IMR-90 (cell line): ENCODE measurements at regions not wholly inside any gene's neighbourhood (a gene's known extent, or its start where the extent isn't known, plus 50 kb on each side); places are given as distances from the start of the nearest gene placed in this dataset.

ENCODE experiments used
- ATAC-seq: fragments of 200-7000 bp; cut with Tn5 transposase; 2 replicates; pipeline ENCODE4 v1.9.1; 2020; ENCODE audit warnings: low read depth, mild to moderate bottlenecking, moderate library complexity
- BruUV-seq: library from RNA; stranded (reverse); fragments of 400-500 nt; replicated peaks from 2 replicates; lab custom pipeline; 2021; lab: Mats Ljungman, UMichigan
- CTCF ChIA-PET: fragments of 300-600 bp; formaldehyde crosslinking; extraction: SDS; loops from one replicate; lab custom pipeline; 2021; ENCODE audit warnings: antibody characterized with exemption; lab: Yijun Ruan, JAX
- POLR2A ChIA-PET: fragments of 300-600 bp; sonication (Branson Sonifier 250); formaldehyde crosslinking; loops from one replicate; lab custom pipeline; 2022; ENCODE audit warnings: antibody characterized with exemption; ENCODE audit not compliant: unreplicated experiment; lab: Charles Lee
- DNase-seq: peaks from one replicate; pipeline ENCODE4 v3.0.0; 2013
- H2AFZ ChIP-seq: replicated peaks from 2 replicates; pipeline ENCODE3; 2013; ENCODE audit warnings: low read length, mild to moderate bottlenecking; ENCODE audit not compliant: poor library complexity
- H2AK5ac ChIP-seq: 2 replicates; pipeline ENCODE4 v1.6.1; 2013; ENCODE audit warnings: low read depth, low read length, inconsistent platforms
- H2AK9ac ChIP-seq: replicated peaks from 2 replicates; pipeline ENCODE3; 2013; ENCODE audit warnings: mild to moderate bottlenecking, low read depth, low read length, moderate library complexity; ENCODE audit not compliant: poor library complexity
- H2BK120ac ChIP-seq: 2 replicates; pipeline ENCODE4 v1.6.1; 2013; ENCODE audit warnings: low read depth, low read length, inconsistent platforms
- H2BK15ac ChIP-seq: 3 replicates; pipeline ENCODE4 v1.6.1; 2013; ENCODE audit warnings: low read depth, low read length, inconsistent platforms
- H2BK20ac ChIP-seq: 2 replicates; pipeline ENCODE4 v1.6.1; 2013; ENCODE audit warnings: low read depth, mild to moderate bottlenecking, inconsistent platforms, low read length, moderate library complexity
- H2BK5ac ChIP-seq: 2 replicates; pipeline ENCODE4 v1.6.1; 2013; ENCODE audit warnings: mild to moderate bottlenecking, low read depth, low read length, inconsistent platforms; ENCODE audit not compliant: poor library complexity, severe bottlenecking
- H3K14ac ChIP-seq: replicated peaks from 2 replicates; pipeline ENCODE4 v1.6.1; 2013; ENCODE audit warnings: low read depth, low read length, inconsistent platforms
- H3K18ac ChIP-seq: 2 replicates; pipeline ENCODE4 v1.6.1; 2013; ENCODE audit warnings: low read depth, low read length, control low read depth
- H3K23ac ChIP-seq: 2 replicates; pipeline ENCODE4 v1.6.1; 2013; ENCODE audit warnings: low read depth, low read length, inconsistent platforms
- H3K27ac ChIP-seq: 2 replicates; pipeline ENCODE4 v1.5.1; 2013; ENCODE audit warnings: mild to moderate bottlenecking, control low read depth, low read length; ENCODE audit not compliant: insufficient read depth
- H3K27me3 ChIP-seq: 2 replicates; pipeline ENCODE4 v1.6.1; 2013; ENCODE audit warnings: low read length; ENCODE audit not compliant: control insufficient read depth, insufficient read depth
- H3K36me3 ChIP-seq: 2 replicates; pipeline ENCODE4 v1.6.1; 2013; ENCODE audit warnings: low read length, mixed read lengths; ENCODE audit not compliant: control insufficient read depth, insufficient read depth
- H3K4ac ChIP-seq: 2 replicates; pipeline ENCODE4 v1.6.1; 2013; ENCODE audit warnings: low read depth, low read length, inconsistent platforms
- H3K4me1 ChIP-seq: 2 replicates; pipeline ENCODE4 v1.6.1; 2013; ENCODE audit warnings: low read length, mixed read lengths; ENCODE audit not compliant: control insufficient read depth, insufficient read depth
- H3K4me2 ChIP-seq: 2 replicates; pipeline ENCODE4 v1.6.1; 2013; ENCODE audit warnings: low read depth, mild to moderate bottlenecking, control low read depth, low read length, moderate library complexity
- H3K4me3 ChIP-seq: 2 replicates; pipeline ENCODE4 v1.5.1; 2013; ENCODE audit warnings: low read depth, mild to moderate bottlenecking, control low read depth, low read length, moderate library complexity; ENCODE audit not compliant: insufficient read depth
- H3K56ac ChIP-seq: 2 replicates; pipeline ENCODE4 v1.6.1; 2013; ENCODE audit warnings: low read length, inconsistent platforms; ENCODE audit not compliant: insufficient read depth; ENCODE audit errors: extremely low read depth
- H3K79me1 ChIP-seq, 2 experiments: 2 replicates each; pipeline ENCODE4 v1.6.1; 2013; ENCODE audit warnings: low read length in 2 of 2, inconsistent platforms in 1 of 2, low read depth in 1 of 2
- H3K9ac ChIP-seq: 2 replicates; pipeline ENCODE4 v1.6.1; 2013; ENCODE audit warnings: low read depth, low read length, control low read depth
- H3K9me1 ChIP-seq: 2 replicates; pipeline ENCODE4 v1.6.1; 2013; ENCODE audit warnings: low read length, inconsistent platforms; ENCODE audit not compliant: insufficient read depth
- H3K9me3 ChIP-seq: 2 replicates; pipeline ENCODE4 v1.6.1; 2013; ENCODE audit warnings: low read length; ENCODE audit not compliant: control insufficient read depth, insufficient read depth
- H4K20me1 ChIP-seq: 2 replicates; pipeline ENCODE4 v1.6.1; 2013; ENCODE audit warnings: low read length, inconsistent platforms; ENCODE audit not compliant: insufficient read depth
- H4K5ac ChIP-seq: 2 replicates; pipeline ENCODE4 v1.6.1; 2013; ENCODE audit warnings: mild to moderate bottlenecking, low read depth, low read length, control low read depth
- H4K8ac ChIP-seq, 2 experiments: 2 replicates each; pipeline ENCODE4 v1.6.1; 2013; ENCODE audit warnings: low read depth in 2 of 2, low read length in 2 of 2, control low read depth in 1 of 2, inconsistent platforms in 1 of 2
- H4K91ac ChIP-seq: 2 replicates; pipeline ENCODE4 v1.6.1; 2013; ENCODE audit warnings: low read depth, low read length, inconsistent platforms; ENCODE audit not compliant: insufficient read depth
- BHLHE40 ChIP-seq: fragments of 150-350 bp; IDR thresholded peaks from 2 replicates; pipeline ENCODE4 v1.6.1; 2016; ENCODE audit warnings: mild to moderate bottlenecking, low read depth, low read length
- CEBPB ChIP-seq: IDR thresholded peaks from 2 replicates; pipeline ENCODE4 v1.6.1; 2012; ENCODE audit warnings: low read depth, low read length, improper control_type of control experiment
- CHD1 ChIP-seq: IDR thresholded peaks from 2 replicates; pipeline ENCODE4 v1.6.1; 2012; ENCODE audit warnings: low read depth, low read length, improper control_type of control experiment
- FOS ChIP-seq: fragments of 150-350 bp; IDR thresholded peaks from 2 replicates; pipeline ENCODE4 v1.6.1; 2016; ENCODE audit warnings: low read depth, low read length
- MAFK ChIP-seq: IDR thresholded peaks from 2 replicates; pipeline ENCODE4 v1.6.1; 2012; ENCODE audit warnings: low read depth, low read length, improper control_type of control experiment
- MAZ ChIP-seq: IDR thresholded peaks from 2 replicates; pipeline ENCODE4 v1.6.1; 2012; ENCODE audit warnings: low read depth, mild to moderate bottlenecking, low read length, improper control_type of control experiment, moderate library complexity, borderline replicate concordance
- MXI1 ChIP-seq: IDR thresholded peaks from 2 replicates; pipeline ENCODE4 v1.6.1; 2012; ENCODE audit warnings: low read depth, mild to moderate bottlenecking, low read length, moderate library complexity, borderline replicate concordance
- NFE2L2 ChIP-seq: fragments of 150-350 bp; IDR thresholded peaks from 2 replicates; pipeline ENCODE4 v1.6.1; 2016; ENCODE audit warnings: low read depth, mild to moderate bottlenecking, low read length
- POLR2A ChIP-seq: IDR thresholded peaks from 2 replicates; pipeline ENCODE4 v1.6.1; 2012; ENCODE audit warnings: mild to moderate bottlenecking, low read depth, low read length
- RAD21 ChIP-seq: IDR thresholded peaks from 2 replicates; pipeline ENCODE4 v1.6.1; 2012; ENCODE audit warnings: low read length, improper control_type of control experiment
- RCOR1 ChIP-seq: IDR thresholded peaks from 2 replicates; pipeline ENCODE4 v1.6.1; 2012; ENCODE audit warnings: mild to moderate bottlenecking, low read length, improper control_type of control experiment; ENCODE audit not compliant: insufficient replicate concordance
- RFX5 ChIP-seq: IDR thresholded peaks from 2 replicates; pipeline ENCODE4 v1.8.0; 2012; ENCODE audit warnings: low read depth, mild to moderate bottlenecking, low read length, moderate library complexity
- SMC3 ChIP-seq: fragments of 150-350 bp; IDR thresholded peaks from 2 replicates; pipeline ENCODE4 v1.6.1; 2016; ENCODE audit warnings: low read depth, mild to moderate bottlenecking, antibody characterized with exemption, low read length, moderate library complexity
- WGBS, 2 experiments: methylation state at CpG; one replicate each; pipeline versions ENCODE4 v1.1.5 to v1.1.7; 2013; ENCODE audit warnings: missing lambda C conversion rate in 2 of 2; ENCODE audit not compliant: insufficient read length in 1 of 2; ENCODE audit errors: extremely low coverage in 2 of 2; 5-methylcytosine and 5-hydroxymethylcytosine counted together
- dilution Hi-C: fragments of 300-500 bp; cut with HindIII; formaldehyde crosslinking; loops from one replicate; pipeline ENCODE4 v1.14.3; 2018; ENCODE audit warnings: low sequenced_read_pairs; ENCODE audit not compliant: unreplicated experiment
- in situ Hi-C: fragments of 300-500 bp; cut with MboI; formaldehyde crosslinking; loops from 3 replicates; pipeline ENCODE4 v1.14.3; 2019; ENCODE audit warnings: low sequenced_read_pairs, inconsistent platforms, mixed read lengths
- intact Hi-C: fragments of 100-400 bp; cut with micrococcal nuclease; formaldehyde crosslinking; loops from 2 replicates; pipeline ENCODE4 v1.10.0; 2022
- TF ChIP-seq, protein P1 (sequence below): fragments of 150-350 bp; IDR thresholded peaks from 2 replicates; pipeline ENCODE4 v1.6.1; 2017; ENCODE audit warnings: mild to moderate bottlenecking, antibody characterized with exemption, low read length, low read depth
- TF ChIP-seq, protein P2 (sequence below): conservative IDR thresholded peaks from 2 replicates; pipeline ENCODE4 v1.5.1; 2012; ENCODE audit warnings: mild to moderate bottlenecking, low read depth, low read length, improper control_type of control experiment
- TF ChIP-seq, protein P3 (sequence below): fragments of 150-350 bp; IDR thresholded peaks from 2 replicates; pipeline ENCODE4 v1.6.1; 2016; ENCODE audit warnings: low read depth, mild to moderate bottlenecking, low read length, moderate library complexity, borderline replicate concordance

DNA sequence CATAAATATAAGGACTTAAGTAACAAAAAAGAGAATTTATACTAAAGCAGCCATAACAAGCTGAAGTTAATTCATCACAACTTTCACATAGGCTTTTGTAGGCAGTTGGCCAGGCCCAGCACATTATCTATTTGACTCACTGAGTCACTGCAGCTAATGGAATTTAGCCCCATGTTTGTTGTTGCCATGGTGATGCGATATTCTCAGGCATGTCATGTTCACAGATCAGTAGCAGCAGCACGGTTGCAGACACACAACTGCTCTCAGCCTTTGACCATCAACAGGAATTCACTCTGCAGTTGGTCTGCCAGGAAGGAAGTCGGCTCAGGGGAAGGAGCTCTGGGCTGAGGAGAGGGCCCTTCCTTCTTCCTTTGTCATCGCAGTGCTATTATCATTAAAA is 639.8 kb downstream of the TMEM182 start:
- no peaks in the 10 kb centered on the region for H3K9me1 ChIP-seq
- no peak overlapping the region for H2BK20ac ChIP-seq
- in situ Hi-C loops (no loop called here), intact Hi-C loops (no loop called here), dilution Hi-C loops (no loop called here)
- no peak overlapping the region for H3K56ac ChIP-seq
- no peaks in the 10 kb centered on the region for H3K79me1 ChIP-seq
- DNase-seq (no peak), ATAC-seq (no peak)
- ChIA-PET POLR2A (interaction anchor here (0.6 kb wide), 1 partner anchor 1795 kb away, joined by 3 read pairs; no protein-coding TSS in a partner anchor), CTCF (no interaction called here)
- H3K27ac ChIP-seq = no peak overlapping the region
- no peak overlapping the region for H3K9ac ChIP-seq
- H3K9me3 ChIP-seq = peaks cover 6% of the 10 kb centered on the region
- no peak overlapping the region for H4K5ac ChIP-seq
- no peak overlapping the region for H3K23ac ChIP-seq
- H4K20me1 ChIP-seq = no peaks in the 10 kb centered on the region
- no CpG with 5 or more reads among the region's 4 CpGs for WGBS, 2 experiments
- H3K4ac ChIP-seq = no peak overlapping the region
- no peak overlapping the region for H4K8ac ChIP-seq
- no peaks in the 10 kb centered on the region for H3K27me3 ChIP-seq
- H3K4me3 ChIP-seq = no peak overlapping the region
- H3K4me1 ChIP-seq = no peaks in the 10 kb centered on the region
- BruUV-seq = no TSS peak
- no peak overlapping the region for H2BK15ac ChIP-seq
- no peak overlapping the region for H2AK5ac ChIP-seq
- no peak overlapping the region for H2BK5ac ChIP-seq
- H4K91ac ChIP-seq = no peak overlapping the region
- H2AK9ac ChIP-seq = no peak overlapping the region
- no peak overlapping the region for H3K18ac ChIP-seq
- H2AFZ ChIP-seq = no peak overlapping the region
- no peak for TF ChIP-seq RFX5
- TF ChIP-seq CHD1 = no peak
- TF ChIP-seq SMC3 = no peak
- no peak for TF ChIP-seq RAD21
- no peak for TF ChIP-seq RCOR1
- TF ChIP-seq FOS = no peak
- TF ChIP-seq, protein P1, sequence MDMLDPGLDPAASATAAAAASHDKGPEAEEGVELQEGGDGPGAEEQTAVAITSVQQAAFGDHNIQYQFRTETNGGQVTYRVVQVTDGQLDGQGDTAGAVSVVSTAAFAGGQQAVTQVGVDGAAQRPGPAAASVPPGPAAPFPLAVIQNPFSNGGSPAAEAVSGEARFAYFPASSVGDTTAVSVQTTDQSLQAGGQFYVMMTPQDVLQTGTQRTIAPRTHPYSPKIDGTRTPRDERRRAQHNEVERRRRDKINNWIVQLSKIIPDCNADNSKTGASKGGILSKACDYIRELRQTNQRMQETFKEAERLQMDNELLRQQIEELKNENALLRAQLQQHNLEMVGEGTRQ = no peak
- TF ChIP-seq NFE2L2 = no peak
- TF ChIP-seq, protein P2, sequence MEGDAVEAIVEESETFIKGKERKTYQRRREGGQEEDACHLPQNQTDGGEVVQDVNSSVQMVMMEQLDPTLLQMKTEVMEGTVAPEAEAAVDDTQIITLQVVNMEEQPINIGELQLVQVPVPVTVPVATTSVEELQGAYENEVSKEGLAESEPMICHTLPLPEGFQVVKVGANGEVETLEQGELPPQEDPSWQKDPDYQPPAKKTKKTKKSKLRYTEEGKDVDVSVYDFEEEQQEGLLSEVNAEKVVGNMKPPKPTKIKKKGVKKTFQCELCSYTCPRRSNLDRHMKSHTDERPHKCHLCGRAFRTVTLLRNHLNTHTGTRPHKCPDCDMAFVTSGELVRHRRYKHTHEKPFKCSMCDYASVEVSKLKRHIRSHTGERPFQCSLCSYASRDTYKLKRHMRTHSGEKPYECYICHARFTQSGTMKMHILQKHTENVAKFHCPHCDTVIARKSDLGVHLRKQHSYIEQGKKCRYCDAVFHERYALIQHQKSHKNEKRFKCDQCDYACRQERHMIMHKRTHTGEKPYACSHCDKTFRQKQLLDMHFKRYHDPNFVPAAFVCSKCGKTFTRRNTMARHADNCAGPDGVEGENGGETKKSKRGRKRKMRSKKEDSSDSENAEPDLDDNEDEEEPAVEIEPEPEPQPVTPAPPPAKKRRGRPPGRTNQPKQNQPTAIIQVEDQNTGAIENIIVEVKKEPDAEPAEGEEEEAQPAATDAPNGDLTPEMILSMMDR = no peak
- no peak for TF ChIP-seq MXI1
- TF ChIP-seq, protein P3, sequence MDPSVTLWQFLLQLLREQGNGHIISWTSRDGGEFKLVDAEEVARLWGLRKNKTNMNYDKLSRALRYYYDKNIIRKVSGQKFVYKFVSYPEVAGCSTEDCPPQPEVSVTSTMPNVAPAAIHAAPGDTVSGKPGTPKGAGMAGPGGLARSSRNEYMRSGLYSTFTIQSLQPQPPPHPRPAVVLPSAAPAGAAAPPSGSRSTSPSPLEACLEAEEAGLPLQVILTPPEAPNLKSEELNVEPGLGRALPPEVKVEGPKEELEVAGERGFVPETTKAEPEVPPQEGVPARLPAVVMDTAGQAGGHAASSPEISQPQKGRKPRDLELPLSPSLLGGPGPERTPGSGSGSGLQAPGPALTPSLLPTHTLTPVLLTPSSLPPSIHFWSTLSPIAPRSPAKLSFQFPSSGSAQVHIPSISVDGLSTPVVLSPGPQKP = no peak
- TF ChIP-seq POLR2A = no peak
- no peak for TF ChIP-seq CEBPB
- no peak for TF ChIP-seq MAFK
- TF ChIP-seq BHLHE40 = no peak
- TF ChIP-seq MAZ = no peak
- H3K36me3 ChIP-seq = no peaks in the 10 kb centered on the region
- H2BK120ac ChIP-seq = no peak overlapping the region
- H3K4me2 ChIP-seq = no peak overlapping the region
- no peak overlapping the region for H3K14ac ChIP-seq
